ENCODE measurements at regions not wholly inside any gene's neighbourhood (a gene's known extent, or its start where the extent isn't known, plus 50 kb on each side); places are given as distances from the start of the nearest gene placed in this dataset.

DNA sequence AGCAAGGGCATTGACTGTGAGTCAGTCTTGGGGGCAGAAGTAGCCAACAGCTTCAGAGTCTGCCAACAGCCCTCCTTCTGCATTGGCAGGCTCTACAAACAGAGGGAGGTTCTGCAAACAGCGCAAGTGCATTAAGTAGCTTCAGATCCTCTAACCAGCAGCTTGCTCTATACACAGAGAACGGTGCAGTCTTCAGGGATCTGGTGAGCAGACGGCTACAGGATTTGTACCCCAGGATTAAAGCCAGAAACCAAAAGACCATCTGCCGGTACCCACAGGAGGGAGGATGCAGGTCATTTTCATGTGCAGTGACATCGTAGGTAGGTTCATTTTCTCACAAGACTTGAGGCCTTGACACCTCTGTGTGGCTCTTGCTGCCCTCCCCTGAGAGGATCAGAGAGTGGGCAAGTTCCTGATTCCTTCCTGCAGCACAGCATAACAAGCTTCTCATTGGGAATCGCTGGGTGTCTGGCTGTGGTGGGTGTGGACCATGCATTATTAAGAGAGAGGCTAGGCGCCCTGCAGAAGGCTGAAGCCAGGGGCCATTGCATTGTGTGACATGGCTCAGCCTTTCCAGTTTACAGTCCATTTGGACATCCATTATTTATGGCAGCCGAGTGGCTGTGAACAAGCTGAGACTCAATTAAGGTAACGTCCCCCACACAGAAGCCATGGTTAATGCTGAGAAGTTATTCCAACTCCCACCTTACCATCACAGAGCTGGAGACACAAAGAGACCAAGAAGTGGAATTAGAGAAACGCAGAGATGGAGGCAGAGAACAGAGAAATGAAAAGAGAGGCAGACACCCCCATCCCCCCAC is 250.0 kb downstream of the LRFN2 start:
- H3K36me3 ChIP-seq (ENCODE audit: control insufficient read depth, low read length) = no peaks in the 10 kb centered on the region
- H3K4me1 ChIP-seq (ENCODE audit: control insufficient read depth, low read length) = no peaks in the 10 kb centered on the region
- peaks cover 2% of the 10 kb centered on the region; the same call in 1 of the 2 replicates for H3K27me3 ChIP-seq (ENCODE audit: control insufficient read depth, low read length)
- TF ChIP-seq, protein P1, sequence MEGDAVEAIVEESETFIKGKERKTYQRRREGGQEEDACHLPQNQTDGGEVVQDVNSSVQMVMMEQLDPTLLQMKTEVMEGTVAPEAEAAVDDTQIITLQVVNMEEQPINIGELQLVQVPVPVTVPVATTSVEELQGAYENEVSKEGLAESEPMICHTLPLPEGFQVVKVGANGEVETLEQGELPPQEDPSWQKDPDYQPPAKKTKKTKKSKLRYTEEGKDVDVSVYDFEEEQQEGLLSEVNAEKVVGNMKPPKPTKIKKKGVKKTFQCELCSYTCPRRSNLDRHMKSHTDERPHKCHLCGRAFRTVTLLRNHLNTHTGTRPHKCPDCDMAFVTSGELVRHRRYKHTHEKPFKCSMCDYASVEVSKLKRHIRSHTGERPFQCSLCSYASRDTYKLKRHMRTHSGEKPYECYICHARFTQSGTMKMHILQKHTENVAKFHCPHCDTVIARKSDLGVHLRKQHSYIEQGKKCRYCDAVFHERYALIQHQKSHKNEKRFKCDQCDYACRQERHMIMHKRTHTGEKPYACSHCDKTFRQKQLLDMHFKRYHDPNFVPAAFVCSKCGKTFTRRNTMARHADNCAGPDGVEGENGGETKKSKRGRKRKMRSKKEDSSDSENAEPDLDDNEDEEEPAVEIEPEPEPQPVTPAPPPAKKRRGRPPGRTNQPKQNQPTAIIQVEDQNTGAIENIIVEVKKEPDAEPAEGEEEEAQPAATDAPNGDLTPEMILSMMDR (IDR thresholded peaks at IDR 0.05; ENCODE audit: low read depth, low read length, poor library complexity, severe bottlenecking) = no peak
- TF ChIP-seq EZH2phosphoT487 (IDR thresholded peaks at IDR 0.05; ENCODE audit: borderline replicate concordance, low read length) = no peak
- no peaks in the 10 kb centered on the region for H3F3A ChIP-seq (ENCODE audit: control insufficient read depth, insufficient read depth)
- H3K79me2 ChIP-seq (ENCODE audit: control insufficient read depth, low read length) = no peaks in the 10 kb centered on the region
- no peaks in the 10 kb centered on the region for H3K9me3 ChIP-seq (ENCODE audit: control insufficient read depth, insufficient read depth, low read length)
- H3K4me2 ChIP-seq (ENCODE audit: low read length) = no peak overlapping the region
- H4K20me1 ChIP-seq (ENCODE audit: control insufficient read depth, insufficient read depth, low read depth, low read length) = no peaks in the 10 kb centered on the region
- H3K9me2 ChIP-seq (replicated peaks; ENCODE audit: control insufficient read depth, low read length) = no peaks in the 10 kb centered on the region
- H3K27ac ChIP-seq (ENCODE audit: low read depth, low read length) = no peak overlapping the region
- H3K4me3 ChIP-seq (ENCODE audit: low read length) = no peak overlapping the region

DNA sequence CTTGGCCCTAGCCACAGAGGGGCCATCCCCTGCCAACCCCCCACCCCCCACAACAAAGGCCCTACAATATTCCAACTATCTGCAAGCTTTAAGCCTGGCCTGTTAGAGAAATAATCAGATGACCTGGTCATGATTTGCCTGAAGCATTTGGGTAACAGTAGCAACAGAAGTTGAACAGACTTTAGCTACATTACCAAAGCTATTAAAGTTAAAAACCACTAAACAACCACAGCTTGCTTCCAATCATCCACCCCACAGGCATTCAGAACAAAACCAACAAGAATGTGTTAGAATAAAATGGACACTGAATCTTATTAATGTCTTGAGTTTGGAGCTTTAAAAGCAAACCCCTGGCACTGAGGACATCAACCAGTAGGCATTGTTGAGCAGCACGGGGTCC is 250.9 kb downstream of the LRFN2 start:
- H3F3A ChIP-seq (ENCODE audit: control insufficient read depth, insufficient read depth) = no peaks in the 10 kb centered on the region
- peaks cover 2% of the 10 kb centered on the region; the same call in 1 of the 2 replicates for H3K27me3 ChIP-seq (ENCODE audit: control insufficient read depth, low read length)
- H3K4me1 ChIP-seq (ENCODE audit: control insufficient read depth, low read length) = no peaks in the 10 kb centered on the region
- H3K9me3 ChIP-seq (ENCODE audit: control insufficient read depth, insufficient read depth, low read length) = no peaks in the 10 kb centered on the region
- H3K4me3 ChIP-seq (ENCODE audit: low read length) = no peak overlapping the region
- no peaks in the 10 kb centered on the region for H3K79me2 ChIP-seq (ENCODE audit: control insufficient read depth, low read length)
- H3K36me3 ChIP-seq (ENCODE audit: control insufficient read depth, low read length) = no peaks in the 10 kb centered on the region
- H3K27ac ChIP-seq (ENCODE audit: low read depth, low read length) = no peak overlapping the region
- no peaks in the 10 kb centered on the region for H3K9me2 ChIP-seq (replicated peaks; ENCODE audit: control insufficient read depth, low read length)
- H3K4me2 ChIP-seq (ENCODE audit: low read length) = no peak overlapping the region
- H4K20me1 ChIP-seq (ENCODE audit: control insufficient read depth, insufficient read depth, low read depth, low read length) = no peaks in the 10 kb centered on the region
- TF ChIP-seq EZH2phosphoT487 (IDR thresholded peaks at IDR 0.05; ENCODE audit: borderline replicate concordance, low read length) = no peak
- TF ChIP-seq, protein P1 (IDR thresholded peaks at IDR 0.05; ENCODE audit: low read depth, low read length, poor library complexity, severe bottlenecking) = no peak

DNA sequence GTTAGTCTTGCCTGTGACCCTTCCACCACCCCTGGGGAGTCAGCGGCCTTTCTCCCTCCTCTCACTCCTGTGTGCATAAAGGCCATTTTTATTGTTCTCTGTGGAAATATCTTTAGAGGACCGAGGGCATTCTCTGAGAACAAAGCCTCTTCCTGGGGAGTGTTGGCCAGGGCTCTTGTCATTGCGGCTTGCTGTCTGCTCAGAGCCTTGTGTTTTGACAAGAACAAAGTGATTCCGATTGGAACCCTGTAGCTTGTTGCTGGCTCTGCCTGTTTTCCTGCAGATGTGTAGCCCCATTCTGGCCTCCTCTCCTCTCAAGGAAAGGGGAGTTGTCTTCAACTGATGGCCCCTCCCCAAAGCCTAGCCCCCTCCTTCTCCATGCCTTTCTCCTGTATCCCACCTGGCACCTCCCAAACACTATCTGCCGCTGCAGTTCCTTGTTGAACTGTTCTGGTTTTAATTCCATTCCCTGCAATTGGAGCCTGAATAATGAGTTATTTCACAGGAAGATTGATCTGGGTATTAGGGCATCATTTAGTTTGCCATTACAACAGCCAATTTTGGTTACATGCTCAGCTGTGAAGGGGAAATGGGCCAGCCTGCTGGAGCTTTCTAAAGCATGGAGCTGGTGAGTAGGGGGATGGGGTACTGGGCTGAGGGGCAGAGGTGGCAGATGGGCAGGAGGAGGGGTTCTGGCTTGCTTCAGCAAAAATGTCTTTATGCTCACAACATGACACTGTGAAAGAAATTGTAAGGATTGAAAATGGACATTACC is 252.5 kb downstream of the LRFN2 start:
- no peaks in the 10 kb centered on the region for H3F3A ChIP-seq (ENCODE audit: control insufficient read depth, insufficient read depth)
- H3K9me3 ChIP-seq (ENCODE audit: control insufficient read depth, insufficient read depth, low read length) = no peaks in the 10 kb centered on the region
- no peaks in the 10 kb centered on the region for H3K36me3 ChIP-seq (ENCODE audit: control insufficient read depth, low read length)
- no peak overlapping the region for H3K4me2 ChIP-seq (ENCODE audit: low read length)
- no peaks in the 10 kb centered on the region for H3K4me1 ChIP-seq (ENCODE audit: control insufficient read depth, low read length)
- peaks cover 8% of the 10 kb centered on the region for H3K27me3 ChIP-seq (ENCODE audit: control insufficient read depth, low read length)
- TF ChIP-seq, protein P1 (IDR thresholded peaks at IDR 0.05; ENCODE audit: low read depth, low read length, poor library complexity, severe bottlenecking) = no peak
- no peaks in the 10 kb centered on the region for H3K9me2 ChIP-seq (replicated peaks; ENCODE audit: control insufficient read depth, low read length)
- no peak overlapping the region for H3K27ac ChIP-seq (ENCODE audit: low read depth, low read length)
- H3K4me3 ChIP-seq (ENCODE audit: low read length) = no peak overlapping the region
- no peaks in the 10 kb centered on the region for H4K20me1 ChIP-seq (ENCODE audit: control insufficient read depth, insufficient read depth, low read depth, low read length)
- H3K79me2 ChIP-seq (ENCODE audit: control insufficient read depth, low read length) = no peaks in the 10 kb centered on the region
